ENCODE measurements at regions not wholly inside any gene's neighbourhood (a gene's known extent, or its start where the extent isn't known, plus 50 kb on each side); places are given as distances from the start of the nearest gene placed in this dataset.
"Not testable (repeated sequence)": the region's sequence is repeated elsewhere in the genome, so short reads cannot be mapped to it uniquely, and the experiment has no call there.

DNA sequence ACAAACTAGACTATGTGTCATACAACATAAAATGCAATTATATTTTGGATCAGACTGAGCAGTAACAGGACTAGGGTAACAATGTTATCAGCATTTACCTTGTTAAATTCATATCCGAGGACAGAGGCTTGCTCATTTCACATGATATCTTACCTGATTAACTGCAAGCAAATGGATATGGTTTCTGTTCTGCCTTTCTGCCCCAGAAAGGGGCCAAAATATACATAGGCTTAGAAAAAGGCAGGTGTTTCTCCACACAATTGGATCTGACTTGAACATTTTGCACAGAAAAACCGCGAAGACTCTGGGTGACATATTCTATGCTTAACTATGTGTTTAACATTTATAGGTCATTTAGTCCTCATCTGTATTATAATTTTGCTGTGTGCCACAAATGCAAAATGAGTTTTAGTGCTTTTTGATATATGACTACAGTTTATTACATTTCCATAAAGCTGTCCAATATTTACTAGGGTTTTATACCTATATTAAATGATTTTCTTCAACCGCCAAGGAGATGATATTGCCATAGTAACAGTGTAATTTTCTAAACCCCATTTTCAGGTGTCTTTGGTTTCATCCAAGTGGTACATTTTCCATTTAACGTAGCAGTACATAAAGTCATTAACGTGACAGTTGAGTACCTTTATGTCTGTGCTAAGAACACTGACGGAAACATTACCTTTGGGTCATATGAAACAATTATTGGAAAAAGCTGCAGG lies 249.3 kb upstream of the KRR1 start:
- DNase-seq (ENCODE audit: low read depth in 2 of 2) = no peak

DNA sequence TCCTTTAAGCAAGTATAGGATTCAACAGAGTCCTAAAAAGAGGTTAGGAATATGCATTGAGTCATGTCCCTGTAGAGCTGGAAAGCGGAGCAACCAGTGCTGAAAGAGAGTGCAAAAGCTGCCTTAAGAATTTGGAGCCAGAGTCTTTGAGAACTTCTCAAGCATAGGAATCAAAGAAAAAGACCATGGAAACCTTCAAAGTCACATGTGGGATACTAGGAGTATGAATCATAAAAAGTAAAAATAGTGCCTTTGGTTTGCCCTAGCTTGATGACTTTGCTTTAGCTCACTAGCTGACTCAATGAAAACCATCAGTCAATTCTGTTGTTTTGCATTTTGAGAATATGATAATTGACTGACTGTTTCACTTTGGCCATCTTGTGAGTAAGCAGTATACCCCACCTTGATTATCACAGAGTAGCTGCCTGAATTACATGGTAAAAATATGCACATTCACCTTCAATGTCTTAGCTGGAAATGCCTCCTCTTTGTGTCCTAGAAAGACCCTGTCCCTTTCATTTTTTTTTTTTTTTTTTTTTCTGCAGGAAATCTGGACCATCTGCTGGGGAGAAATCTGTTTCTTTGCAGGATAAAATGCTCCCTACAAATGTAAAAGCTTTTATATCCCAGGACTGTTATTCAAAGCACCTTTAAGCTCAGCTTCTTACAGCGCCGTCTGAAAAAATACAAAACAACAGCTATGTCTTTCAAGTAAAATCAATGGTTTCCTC lies 248.6 kb upstream of the KRR1 start:
- DNase-seq (ENCODE audit: low read depth in 2 of 2) = peak; percentile 44 to 45

DNA sequence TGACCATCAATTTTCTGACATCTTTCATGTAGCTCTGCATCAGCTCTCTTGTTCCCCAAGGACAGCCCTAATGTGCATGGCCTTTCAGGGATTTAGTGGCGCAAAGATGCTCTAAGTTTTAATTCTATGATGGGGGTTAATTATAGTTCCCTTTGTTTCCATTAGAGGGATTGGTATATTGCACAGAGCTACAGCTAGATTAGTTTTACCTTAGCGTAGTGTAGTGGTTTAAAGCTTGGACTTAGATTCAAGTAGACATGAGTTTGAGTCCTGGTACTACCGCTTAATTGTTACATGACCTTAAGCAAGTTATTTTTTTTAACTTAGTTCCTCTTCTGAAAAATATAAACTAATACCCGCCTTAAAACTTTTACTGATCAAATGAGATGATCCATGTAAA lies 247.8 kb upstream of the KRR1 start:
- no peak for DNase-seq (ENCODE audit: low read depth in 2 of 2)

DNA sequence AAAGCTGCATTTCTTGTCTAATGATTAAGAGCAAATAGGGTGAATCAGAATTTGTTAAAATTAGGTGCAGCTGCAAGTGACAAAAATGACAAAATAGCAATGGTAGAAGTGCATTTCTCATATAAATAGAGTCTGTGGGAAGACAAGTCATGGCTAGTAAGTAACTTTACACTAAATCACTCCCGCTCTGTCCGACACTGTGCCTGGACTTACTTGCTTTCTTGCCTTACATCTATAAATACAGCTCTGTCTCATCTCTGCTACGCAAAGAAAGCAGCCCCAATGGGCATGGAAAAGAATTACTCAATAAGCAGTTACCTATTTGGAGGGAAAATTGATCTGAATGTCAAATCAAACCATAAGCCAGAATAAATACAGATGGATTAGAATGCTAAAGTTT lies 245.4 kb upstream of the KRR1 start:
- no peak for DNase-seq (ENCODE audit: low read depth in 2 of 2)

DNA sequence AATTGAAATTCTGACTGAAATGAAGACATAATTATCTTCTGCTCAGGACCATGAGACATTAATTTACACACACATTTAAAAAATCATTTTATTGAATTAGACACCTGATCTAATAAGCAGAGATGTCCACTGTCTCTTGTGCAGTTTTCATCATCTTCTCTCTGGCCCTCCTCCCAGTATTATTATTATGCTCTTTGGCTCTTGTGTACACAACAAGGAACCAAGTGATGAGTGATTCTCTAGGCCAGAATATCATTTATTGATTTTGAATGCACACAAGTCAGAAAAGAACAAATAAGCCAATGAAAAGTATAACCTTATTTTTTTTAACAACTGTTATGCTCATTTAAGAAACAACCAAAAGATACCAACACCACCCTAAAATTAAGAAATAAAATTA lies 244.7 kb upstream of the KRR1 start:
- DNase-seq (ENCODE audit: low read depth in 2 of 2) = no peak

DNA sequence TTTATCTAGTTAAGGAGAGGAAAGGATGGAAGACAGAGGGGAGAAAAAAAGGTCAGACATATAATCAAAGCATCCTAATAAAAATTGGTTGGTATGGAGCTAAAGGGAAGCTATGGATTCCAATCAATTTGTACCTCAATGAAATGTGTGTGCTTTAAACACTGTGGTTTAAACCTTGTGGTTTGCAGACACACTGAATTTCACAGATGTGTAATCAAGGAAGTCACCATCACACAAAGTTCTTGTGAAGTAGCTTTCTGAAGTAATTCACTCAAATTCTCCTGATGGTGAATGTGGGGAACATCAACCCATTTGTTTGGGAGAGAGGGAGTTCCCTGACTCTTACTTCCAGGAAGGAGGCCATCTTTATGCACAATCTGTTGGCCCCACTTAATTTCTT lies 243.3 kb upstream of the KRR1 start:
- no peak for DNase-seq (ENCODE audit: low read depth in 2 of 2)

DNA sequence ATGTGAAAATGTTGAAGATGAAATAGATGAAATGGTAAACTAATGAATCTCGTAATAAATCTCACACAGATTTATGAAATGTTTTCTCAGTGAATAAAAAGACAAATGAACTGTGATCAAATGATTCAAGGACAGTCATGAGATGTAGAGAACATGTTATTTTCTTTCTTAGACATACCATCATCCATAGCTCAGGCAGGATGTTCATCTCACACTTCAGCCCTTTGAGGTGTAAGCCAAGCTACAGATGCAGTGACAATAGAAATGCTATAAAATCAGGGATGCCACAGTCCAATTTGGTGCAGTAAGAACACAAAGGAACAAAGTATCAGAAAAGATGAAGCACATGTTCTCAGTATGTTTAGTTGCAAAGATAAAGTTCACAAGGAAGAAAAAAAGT lies 242.7 kb upstream of the KRR1 start:
- DNase-seq (ENCODE audit: low read depth in 2 of 2) = no peak

DNA sequence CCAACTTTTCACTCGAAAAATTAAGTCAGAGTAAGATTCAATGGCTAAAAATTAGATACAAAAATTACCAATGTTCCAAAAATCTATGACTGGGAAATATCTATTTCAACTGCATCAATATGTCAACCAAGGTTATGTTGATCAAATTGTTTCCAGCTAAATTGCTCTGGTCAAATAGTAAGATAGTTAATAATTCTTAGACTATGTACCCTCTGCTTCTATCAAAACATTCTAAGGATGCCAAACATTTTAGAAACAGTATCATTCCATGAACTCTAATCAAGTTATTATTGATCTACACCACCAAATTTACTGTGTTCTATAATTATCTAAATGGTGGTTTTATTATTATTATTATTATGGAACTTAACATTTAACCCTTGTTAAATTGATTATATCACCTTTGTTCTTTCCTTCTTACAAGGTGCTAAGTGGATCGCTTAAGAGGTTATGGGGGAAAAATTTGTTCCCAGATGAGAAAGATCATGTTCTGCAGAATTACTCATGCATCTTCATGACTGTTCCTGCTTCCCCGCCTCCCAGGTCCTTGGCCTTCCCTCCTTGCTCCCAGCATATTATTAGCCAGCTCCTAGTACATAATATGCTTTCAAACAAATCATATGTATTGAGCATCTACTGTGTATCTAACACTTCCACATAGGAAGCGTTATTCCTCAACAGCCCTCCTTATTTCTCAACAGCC lies 240.5 kb upstream of the KRR1 start:
- DNase-seq (ENCODE audit: low read depth in 2 of 2) = no peak

DNA sequence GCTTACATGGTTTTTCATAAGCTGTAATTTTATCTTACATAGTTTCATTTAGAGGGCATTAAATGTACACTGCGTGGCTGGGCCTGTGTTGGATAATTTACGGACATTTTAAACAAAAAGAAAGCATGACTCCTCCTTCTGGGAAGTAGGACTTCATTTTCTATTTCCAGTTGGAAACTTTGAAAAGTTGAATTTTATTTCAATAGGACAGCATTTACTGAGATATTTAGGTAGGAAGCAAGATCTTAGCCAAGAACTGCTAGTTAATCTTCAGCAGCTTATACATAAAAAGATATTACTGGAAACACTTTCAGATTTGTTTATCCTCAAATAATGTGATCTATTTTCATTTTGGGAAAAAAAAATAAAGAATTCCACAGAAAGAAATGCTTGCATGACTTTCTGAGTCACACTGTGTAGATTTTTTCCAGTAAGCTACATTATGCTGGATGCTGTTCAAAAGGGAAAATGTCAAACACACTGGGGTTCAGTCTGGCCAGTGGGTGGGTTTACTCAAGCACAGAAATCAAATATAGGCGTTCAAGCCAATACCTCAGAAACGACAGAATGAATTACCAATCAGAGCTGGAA lies 239.4 kb upstream of the KRR1 start:
- DNase-seq (ENCODE audit: low read depth in 2 of 2) = peak; percentile 62 to 65

DNA sequence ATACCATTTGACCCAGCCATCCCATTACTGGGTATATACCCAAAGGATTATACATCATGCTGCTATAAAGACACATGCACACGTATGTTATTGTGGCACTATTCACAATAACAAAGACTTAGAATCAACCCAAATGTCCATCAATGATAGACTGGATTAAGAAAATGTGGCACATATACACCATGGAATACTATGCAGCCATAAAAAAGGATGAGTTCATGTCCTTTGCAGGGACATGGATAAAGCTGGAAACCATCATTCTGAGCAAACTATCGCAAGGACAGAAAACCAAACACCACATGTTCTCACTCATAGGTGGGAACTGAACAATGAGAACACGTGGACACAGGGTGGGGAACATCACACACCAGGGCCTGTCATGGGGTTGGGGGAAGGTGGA lies 237.6 kb upstream of the KRR1 start:
- DNase-seq (ENCODE audit: low read depth in 2 of 2) = not testable (repeated sequence)

DNA sequence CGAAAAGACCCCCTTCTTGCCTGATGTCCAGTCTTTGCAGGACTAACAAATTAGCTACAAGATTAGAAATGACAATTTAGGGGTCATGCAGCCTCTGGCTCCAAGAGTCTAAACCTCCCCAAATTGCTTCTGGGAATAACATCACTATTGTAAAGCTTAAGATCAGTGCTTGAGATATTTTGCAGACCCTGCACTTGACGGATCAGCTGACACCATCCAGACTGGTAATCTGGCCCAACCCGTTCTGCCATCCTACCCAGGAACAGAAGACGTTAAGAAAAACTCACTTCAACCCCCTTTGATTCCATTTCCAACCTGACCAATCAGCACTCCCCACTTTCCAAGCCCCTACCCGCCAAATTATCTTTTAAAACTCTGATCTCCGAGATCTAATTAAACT lies 236.7 kb upstream of the KRR1 start:
- DNase-seq (ENCODE audit: low read depth in 2 of 2) = no peak

DNA sequence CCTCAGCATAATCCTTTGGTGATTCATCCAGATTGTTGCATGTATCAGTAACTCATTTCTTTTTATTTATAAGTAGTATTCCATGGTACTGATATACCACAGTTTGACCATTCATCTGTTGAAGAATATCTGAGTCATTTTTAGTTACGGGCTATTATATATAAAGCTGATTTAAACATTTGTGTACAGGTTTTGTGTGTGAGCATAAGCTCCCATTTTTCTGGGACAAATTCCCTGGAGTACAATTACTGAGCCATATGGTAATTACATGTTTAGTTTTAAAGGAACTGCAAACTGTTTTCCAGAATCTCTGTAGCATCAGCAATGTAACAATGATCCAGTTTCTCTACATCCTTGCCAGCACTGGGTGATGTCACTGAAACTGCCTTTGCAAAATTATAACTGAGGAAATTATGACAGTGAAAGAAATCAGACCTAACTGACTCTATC lies 236.2 kb upstream of the KRR1 start:
- peak; percentile 81 for DNase-seq (ENCODE audit: low read depth in 2 of 2)

DNA sequence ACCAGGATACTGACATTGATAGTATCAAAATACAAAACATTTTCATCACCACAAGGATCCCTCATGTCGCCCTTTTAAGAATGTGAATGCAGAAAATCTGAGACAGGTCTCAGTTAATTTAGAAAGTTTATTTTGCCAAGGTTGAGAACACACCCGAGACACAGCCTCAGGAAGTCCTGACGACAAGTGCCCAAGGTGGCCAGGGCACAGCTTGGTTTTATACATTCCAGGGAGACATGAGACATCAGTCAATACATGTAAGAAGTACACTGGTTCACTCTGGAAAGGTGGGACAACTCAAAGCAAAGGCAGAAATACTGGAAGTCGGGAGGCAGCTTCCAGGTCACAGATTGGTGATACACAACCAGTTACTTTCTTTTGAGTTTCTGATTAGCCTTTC lies 235.2 kb upstream of the KRR1 start:
- no peak for DNase-seq (ENCODE audit: low read depth in 2 of 2)

DNA sequence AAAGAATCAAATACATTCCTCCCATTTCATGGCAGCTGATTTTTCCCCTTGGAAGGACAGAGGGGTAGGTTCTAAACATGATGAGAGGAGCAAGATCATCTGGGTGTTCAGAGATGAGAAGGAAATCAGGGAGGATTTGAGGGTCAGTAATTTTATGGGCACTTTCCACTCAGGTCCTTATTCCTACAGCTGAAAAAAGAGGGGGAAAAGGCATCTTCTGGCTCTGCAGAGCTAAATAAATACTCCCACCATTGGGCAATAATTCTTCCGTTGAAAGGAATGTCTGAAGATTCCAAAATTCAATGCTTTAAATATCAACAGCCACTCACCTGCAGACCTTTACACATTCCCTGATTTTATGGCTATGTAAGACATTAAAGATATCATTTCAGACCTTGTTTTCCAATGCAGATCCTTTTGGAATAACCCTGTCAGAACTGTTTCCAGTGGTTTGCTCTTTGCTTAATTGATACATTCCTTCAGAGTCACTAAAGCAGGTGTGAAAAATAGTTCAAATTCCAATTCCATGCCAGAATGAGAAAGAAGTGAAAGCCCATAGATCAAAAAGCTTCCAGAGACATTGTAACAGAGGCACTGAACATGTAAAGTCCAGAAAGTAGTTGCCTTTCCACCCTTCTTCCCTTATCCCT lies 233.3 kb upstream of the KRR1 start:
- no peak for DNase-seq (ENCODE audit: low read depth in 2 of 2)

DNA sequence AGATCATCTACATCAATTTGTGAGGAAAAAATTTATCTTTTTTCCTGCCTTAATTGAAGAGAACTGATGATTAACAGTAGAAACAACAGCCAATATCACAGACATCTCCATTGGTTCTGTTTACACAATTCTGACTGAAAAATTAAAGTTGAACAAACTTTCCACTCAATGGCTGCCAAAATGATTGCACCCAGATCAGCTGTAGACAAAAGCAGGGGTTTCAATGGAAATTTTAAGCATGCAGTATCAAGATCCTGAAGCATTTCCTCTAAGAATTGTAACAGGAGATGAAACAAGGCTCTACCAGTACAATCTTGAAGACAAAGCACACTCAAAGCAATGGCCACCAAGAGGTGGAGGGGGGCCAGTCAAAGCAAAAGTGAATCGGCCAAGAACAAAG lies 231.6 kb upstream of the KRR1 start:
- no peak for DNase-seq (ENCODE audit: low read depth in 2 of 2)

DNA sequence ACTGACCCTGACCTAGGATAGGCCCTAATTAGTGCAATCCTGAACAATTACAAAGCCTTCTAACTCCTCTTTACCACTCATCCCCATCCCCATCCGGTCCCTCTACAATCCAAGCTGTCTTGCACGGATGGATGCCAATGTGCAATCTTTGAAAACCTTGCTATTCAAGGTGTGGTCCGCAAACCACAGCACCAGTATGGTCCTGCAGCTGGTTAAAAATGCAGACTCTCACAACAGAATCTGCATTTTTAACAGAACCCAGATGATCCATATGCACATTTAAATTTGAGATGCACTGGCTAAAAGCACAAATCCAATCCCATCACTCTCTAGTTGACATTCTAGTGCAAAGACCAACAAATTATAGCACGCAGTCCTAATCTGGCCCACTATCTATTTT lies 230.6 kb upstream of the KRR1 start:
- no peak for DNase-seq (ENCODE audit: low read depth in 2 of 2)

DNA sequence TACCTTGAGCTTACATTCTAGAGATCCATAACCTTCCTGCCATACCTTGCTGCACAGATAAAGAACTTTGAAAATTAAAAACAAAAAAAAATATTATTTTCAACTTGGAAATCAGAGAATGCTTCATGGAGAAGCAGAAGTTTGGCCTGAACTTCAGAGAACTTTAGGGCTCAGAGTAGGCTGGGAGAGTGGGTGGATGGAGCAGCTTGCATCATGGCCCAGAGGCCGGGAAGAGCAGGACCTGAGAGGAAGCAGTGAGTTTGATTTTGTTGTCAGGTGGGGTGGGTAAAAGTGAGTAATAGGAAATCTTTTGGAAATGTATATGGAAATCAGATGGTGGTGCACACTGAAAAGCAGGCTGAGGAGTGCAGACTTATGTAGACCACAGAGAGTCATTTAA lies 228.5 kb upstream of the KRR1 start:
- DNase-seq (ENCODE audit: low read depth in 2 of 2) = no peak

DNA sequence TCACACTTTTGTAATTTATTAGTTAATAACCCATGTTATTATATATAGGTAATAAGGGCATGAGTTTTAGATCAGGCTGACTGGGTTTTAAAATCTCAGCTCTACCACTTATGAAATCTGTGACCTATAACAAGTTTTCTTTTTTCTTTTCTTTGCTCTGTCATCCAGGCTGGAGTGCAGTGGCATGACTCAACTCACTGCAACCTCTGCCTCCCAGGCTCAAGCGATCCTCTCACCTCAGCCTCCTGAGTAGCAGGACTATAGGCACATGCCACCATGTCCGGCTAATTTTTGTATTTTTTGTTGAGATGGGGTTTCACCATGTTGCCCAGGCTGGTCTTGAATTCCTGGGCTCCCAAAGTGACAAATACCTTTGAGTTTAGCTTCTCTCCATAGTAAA lies 227.7 kb upstream of the KRR1 start:
- DNase-seq (ENCODE audit: low read depth in 2 of 2) = not testable (repeated sequence)

DNA sequence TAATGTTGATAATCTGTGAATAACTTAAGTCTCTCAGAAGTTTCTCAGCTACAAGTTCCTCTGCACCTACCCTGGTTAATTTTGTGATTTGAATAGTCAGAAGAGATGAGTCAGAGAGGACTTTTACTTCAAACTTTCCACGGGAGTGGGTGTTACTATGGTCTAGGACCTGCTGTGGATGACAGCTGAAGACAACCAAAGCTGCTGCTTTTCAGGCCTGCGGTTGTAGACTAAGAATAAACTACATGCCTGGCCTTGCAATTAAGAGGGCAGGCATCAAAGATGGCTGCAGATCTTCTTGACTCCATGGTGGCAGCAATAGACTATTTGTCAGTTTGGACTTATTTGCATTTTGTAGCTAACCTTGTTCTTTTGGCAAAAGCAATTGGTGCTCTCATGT lies 227.1 kb upstream of the KRR1 start:
- no peak for DNase-seq (ENCODE audit: low read depth in 2 of 2)

DNA sequence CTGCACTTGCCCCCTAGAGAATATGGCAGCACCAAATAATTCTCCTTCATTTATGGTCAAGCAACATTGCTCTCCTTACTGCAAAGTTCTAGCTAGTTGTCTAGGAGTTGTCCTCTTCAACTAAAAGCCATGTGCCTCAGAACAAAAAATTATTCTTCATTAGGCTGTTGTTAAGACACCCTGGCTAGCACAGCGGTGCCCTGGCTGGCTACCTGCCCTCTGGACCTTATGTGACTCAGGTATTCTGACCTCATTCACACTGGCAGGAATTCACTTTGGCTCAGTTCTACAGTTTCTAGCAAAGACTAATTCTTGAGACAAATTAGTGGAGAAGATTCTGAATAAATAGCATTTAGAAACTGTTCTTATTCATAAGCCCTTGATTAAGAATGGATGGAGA lies 224.4 kb upstream of the KRR1 start:
- no peak for DNase-seq (ENCODE audit: low read depth in 2 of 2)

DNA sequence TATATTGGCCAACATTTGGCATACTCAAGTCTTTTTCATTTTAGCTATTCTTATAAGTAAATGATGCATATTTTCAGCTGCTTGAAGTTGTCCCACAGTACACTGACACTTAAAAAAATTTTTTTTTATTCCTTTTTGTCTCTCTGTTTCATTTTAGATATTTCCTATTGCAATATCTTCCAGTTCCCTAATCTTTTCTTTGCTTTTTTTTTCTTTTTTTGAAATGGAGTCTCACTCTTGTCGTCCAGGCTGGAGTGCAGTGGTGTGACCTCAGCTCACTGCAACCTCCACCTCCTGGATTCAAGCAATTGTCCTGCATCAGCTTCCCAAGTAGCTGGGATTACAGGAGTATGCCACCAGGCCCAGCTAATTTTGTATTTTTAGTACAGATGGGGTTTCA lies 217.4 kb upstream of the KRR1 start:
- DNase-seq (ENCODE audit: low read depth in 2 of 2) = no peak

DNA sequence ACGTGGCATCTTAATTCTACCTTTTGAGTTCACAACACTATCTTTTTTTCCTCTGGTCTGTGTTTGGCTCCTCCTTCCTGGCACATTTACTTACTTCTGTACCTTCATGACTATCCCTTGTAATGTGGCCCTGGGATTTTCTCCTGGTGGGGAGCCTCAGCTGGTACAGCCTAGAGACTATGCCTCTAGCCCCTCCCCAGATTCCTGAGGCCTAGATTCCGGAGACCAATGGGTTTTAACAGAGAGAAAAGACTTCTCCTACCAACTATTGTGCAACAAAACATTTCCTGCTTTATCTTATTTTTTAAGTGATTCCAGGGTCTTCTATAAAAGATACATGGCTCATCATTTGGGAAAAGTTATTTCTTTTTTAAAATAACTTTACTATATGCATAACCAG lies 216.2 kb upstream of the KRR1 start:
- no peak for DNase-seq (ENCODE audit: low read depth in 2 of 2)
